ENCODE measurements at regions not wholly inside any gene's neighbourhood (a gene's known extent, or its start where the extent isn't known, plus 50 kb on each side); places are given as distances from the start of the nearest gene placed in this dataset.

- no peak for TF ChIP-seq POLR2AphosphoS5 (IDR thresholded peaks at IDR 0.05; ENCODE audit: borderline replicate concordance, low read depth, low read length)
- no peak for TF ChIP-seq EZH2 (IDR thresholded peaks at IDR 0.05)
Measured at GRCh38 chr4:177901786-177902185, 459.5 kb upstream of the AGA start.
